GM19452 (cell line): ENCODE measurements at regions not wholly inside any gene's neighbourhood (a gene's known extent, or its start where the extent isn't known, plus 50 kb on each side); places are given as distances from the start of the nearest gene placed in this dataset.
"Not testable (repeated sequence)": the region's sequence is repeated elsewhere in the genome, so short reads cannot be mapped to it uniquely, and the experiment has no call there.

ENCODE experiments used
- ATAC-seq: cut with Tn5 transposase; IDR thresholded peaks from one replicate; pipeline ENCODE4 v1.9.1; 2021; ENCODE audit not compliant: unreplicated experiment

- ATAC-seq, result no peak
Measured at GRCh38 chr15:39510001-39510701, 70.7 kb upstream of the THBS1 start.

DNA sequence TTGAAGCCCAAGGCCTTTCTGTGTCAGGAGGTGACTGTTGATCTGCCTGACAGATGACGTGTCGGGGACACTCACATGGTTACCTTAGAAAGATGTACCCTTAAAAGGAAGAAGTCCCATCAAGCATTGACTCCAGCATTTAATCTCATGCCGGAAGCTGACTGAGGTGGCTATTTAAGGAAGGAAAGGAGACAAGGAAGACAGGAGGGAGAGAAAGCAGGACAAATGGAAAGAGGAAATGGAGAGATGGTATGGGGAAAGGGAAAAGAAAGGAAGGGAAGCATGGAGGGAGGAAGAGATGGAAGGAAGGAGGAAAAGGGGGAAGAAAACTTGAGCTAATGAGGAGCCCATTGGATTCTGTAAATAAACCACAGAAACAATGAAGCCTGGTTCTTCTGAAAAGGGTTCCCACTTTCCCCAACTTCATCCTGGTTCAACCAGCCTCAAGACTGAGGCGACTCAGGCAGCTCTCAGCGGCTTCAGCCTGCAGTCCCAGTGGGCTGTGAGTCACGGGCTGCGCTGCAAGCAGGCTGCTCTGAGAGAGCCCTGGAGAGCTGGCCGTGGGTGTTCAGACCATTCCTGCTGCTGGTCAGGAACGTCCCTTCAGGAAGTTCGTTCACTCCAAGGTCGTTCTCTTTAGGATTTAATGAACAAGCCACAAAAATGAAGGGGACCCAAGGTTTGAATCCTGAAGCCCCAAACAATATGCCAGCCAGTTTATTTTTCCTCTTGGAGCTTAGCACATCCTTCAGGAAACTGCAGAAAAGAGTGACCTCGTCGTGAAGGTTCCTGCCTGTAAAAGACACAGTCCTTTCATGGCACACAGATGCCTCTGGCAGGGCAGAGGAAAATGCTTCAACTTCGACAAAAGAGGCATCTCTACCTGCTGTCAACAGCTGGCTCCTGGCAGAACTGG, 69.6 kb upstream of the THBS1 start:
- ATAC-seq, result no peak

GRCh38 chr15:39511916-39512260, 69.0 kb upstream of the THBS1 start:
- no peak for ATAC-seq

DNA sequence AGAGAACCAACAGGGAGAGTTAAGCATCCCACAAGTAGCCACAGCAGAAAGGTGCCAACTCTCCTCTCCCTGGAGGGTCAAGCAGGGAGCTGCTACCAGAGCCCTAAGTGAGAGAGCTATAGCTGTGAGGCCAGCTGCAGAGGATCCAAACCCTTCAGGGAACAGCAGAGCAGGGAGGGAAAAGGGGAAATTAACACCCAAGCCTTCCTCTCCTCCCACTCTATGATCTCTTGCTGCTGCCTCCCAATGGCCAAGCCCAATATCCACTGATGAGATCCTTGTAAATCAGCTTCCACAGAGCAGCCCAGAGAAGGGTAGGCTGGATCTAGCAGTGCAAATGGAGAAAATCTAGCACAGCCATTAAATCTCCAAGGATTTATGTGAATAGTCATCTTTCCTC, 68.2 kb upstream of the THBS1 start:
- no peak for ATAC-seq

- ATAC-seq, result no peak
Measured at GRCh38 chr15:39513936-39514335, 66.9 kb upstream of the THBS1 start.

DNA sequence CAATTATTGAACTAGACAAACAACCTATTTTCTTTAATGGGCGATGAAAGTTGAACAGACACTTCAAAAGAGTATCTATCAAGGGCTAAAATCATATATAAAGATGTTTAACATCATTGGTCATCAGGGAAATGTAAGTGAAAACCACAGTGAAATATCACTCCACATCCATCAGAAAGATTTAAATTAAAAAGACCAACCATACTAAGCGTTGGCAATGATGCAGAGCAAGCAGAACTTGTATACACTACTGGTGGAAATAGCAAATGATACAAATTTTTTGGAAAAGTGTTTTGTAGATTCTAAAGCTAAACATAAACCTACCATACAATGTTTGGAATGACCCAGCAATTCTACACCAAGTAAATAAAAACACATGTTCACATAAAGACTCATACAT, 65.9 kb upstream of the THBS1 start:
- no peak for ATAC-seq

DNA sequence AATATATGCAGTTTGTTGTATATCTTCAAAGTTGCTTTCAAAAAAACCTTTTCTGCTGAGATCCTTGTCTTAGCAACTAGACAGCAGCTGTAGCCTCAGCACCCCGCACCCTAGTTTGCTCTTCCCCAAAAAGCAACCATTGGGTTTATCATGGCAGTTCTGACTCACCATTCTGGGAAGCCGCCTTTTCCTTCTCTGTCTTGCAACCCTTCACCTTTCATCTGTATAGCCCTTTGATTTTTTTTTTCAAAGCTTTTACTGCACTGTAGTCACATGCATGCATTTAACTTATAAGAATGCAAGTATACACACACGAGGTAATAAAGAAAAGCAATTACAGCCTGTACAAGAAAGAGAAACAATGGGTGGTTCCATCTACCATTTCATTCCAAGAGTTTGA, 65.1 kb upstream of the THBS1 start:
- no peak for ATAC-seq

GRCh38 chr15:39517122-39517855, 63.6 kb upstream of the THBS1 start:
- ATAC-seq, result no peak

DNA sequence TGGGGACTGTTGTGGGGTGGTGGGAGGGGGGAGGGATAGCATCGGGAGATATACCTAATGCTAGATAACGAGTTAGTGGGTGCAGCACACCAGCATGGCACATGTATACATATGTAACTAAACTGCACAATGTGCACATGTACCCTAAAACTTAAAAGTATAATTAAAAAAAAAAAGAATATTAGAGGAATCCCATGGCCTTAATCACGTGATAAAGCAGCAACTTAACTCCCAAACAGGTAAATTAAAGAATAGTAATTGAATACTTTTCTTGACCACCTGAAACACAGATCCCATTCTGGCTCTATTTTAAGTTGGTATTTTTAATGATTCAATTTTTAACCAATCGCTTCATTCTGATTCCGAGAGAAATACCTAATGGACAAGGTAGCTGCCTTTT, 56.9 kb upstream of the THBS1 start:
- not testable (repeated sequence) for ATAC-seq

- no peak for ATAC-seq
Measured at GRCh38 chr15:39529457-39529856, 51.4 kb upstream of the THBS1 start.

DNA sequence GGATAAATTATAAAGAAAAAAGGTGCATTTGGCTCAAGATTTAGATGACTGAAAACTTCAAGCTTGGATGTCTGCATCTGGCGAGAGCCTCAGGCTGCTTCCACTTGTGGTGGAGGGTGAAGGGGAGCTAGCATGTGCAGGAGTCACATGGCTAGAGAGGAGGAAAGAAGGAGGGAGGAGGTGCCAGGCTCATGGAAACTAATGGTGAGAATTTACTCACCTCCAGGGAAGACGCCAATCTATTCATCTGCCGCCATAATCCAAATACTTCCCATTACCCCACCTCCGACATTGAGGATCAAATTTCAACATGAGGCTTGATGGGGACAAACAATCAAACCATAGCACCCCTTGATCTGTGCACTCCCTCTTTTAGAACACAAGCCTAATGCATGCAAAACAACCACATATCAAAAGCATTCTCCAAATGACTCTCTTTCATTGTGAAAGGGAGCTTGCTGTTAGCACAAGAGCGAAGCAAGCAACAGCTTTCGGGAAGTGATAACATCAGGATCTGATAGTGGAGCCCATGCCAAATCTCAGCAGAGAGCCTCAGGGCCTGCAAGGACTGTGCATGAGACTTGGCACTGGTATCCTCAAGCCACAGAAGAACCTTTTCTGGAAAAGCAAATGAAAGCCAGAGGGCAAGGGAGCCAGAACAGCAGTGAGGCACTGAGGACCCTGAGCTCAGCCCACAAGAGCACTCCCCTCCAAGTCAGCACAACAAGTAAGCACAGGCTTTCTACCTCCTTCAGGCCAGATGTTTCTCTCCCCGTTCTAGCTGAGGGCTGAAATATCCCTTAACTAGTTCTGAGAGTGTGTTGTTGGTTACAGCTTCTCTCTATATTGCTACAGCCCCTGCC, 50.2 kb upstream of the THBS1 start:
- ATAC-seq, result no peak
